ENCODE measurements at regions not wholly inside any gene's neighbourhood (a gene's known extent, or its start where the extent isn't known, plus 50 kb on each side); places are given as distances from the start of the nearest gene placed in this dataset.

- H3K4me3 ChIP-seq (ENCODE audit: control insufficient read depth in 2 of 3, extremely low read depth in 1 of 3, insufficient read depth in 2 of 3, low read depth in 1 of 3, low read length in 3 of 3) = no peak overlapping the region
- dilution Hi-C loops (cut with MboI; ENCODE audit: extremely low pct_ligation_motif_present, low sequenced_read_pairs) = no loop called here
- H3K9ac ChIP-seq (ENCODE audit: control insufficient read depth, extremely low read depth, insufficient read depth, low read length) = no peak overlapping the region
- peaks cover 17% of the 10 kb centered on the region for H3K4me1 ChIP-seq (ENCODE audit: control insufficient read depth, extremely low read depth, insufficient read depth, low read length)
- no peaks in the 10 kb centered on the region for H4K20me1 ChIP-seq (ENCODE audit: control insufficient read depth, extremely low read depth, insufficient read depth, low read length)
- H2AFZ ChIP-seq (ENCODE audit: control insufficient read depth, low read length) = no peak overlapping the region
- H3K9me1 ChIP-seq (ENCODE audit: control insufficient read depth, extremely low read depth, insufficient read depth, low read length) = no peaks in the 10 kb centered on the region
- TF ChIP-seq CTCF (optimal IDR thresholded peaks at IDR 0.05 in 1 of 3, IDR thresholded peaks at IDR 0.05 in 1 of 3, conservative IDR thresholded peaks at IDR 0.05 in 1 of 3; ENCODE audit: extremely low read depth in 1 of 3, insufficient read depth in 2 of 3, low read length in 3 of 3) = no peak
- TF ChIP-seq EZH2 (IDR thresholded peaks at IDR 0.05; ENCODE audit: low read length) = no peak
- H3K79me2 ChIP-seq (ENCODE audit: control insufficient read depth, insufficient read depth, low read length) = no peaks in the 10 kb centered on the region
- H3K4me2 ChIP-seq (ENCODE audit: control insufficient read depth, extremely low read depth, insufficient read depth, low read depth, low read length) = no peak overlapping the region
- DNase-seq (ENCODE audit: low read depth, low spot score) (no peak), FAIRE-seq (no peak)
- no peaks in the 10 kb centered on the region for H3K36me3 ChIP-seq (ENCODE audit: control insufficient read depth in 2 of 2, extremely low read depth in 1 of 2, insufficient read depth in 2 of 2, low read length in 2 of 2)
- H3K27ac ChIP-seq (ENCODE audit: control insufficient read depth, insufficient read depth, low read length) = no peak overlapping the region
- no peaks in the 10 kb centered on the region for H3K9me3 ChIP-seq (ENCODE audit: control insufficient read depth, low read depth, low read length)
- H3K27me3 ChIP-seq (ENCODE audit: control insufficient read depth, extremely low read depth, insufficient read depth, low read length) = no peaks in the 10 kb centered on the region
Measured at GRCh38 chr4:82232891-82233290, 140.9 kb downstream of the HNRNPD start.

GRCh38 chr4:82231806-82232205 is 142.0 kb downstream of the HNRNPD start:
- FAIRE-seq = no peak
- Histone ChIP-seq H3K9me3 (ENCODE audit: control insufficient read depth, low read depth, low read length) (no peaks in the 10 kb centered on the region), H3K79me2 (ENCODE audit: control insufficient read depth, insufficient read depth, low read length) (no peaks in the 10 kb centered on the region), H3K4me3 (ENCODE audit: control insufficient read depth in 2 of 3, extremely low read depth in 1 of 3, insufficient read depth in 2 of 3, low read depth in 1 of 3, low read length in 3 of 3) (no peak overlapping the region), H3K9me1 (ENCODE audit: control insufficient read depth, extremely low read depth, insufficient read depth, low read length) (no peaks in the 10 kb centered on the region), H3K9ac (ENCODE audit: control insufficient read depth, extremely low read depth, insufficient read depth, low read length) (no peak overlapping the region), H3K4me1 (ENCODE audit: control insufficient read depth, extremely low read depth, insufficient read depth, low read length) (peaks cover 17% of the 10 kb centered on the region), H3K4me2 (ENCODE audit: control insufficient read depth, extremely low read depth, insufficient read depth, low read depth, low read length) (no peak overlapping the region), H3K27ac (ENCODE audit: control insufficient read depth, insufficient read depth, low read length) (no peak overlapping the region), H3K27me3 (ENCODE audit: control insufficient read depth, extremely low read depth, insufficient read depth, low read length) (no peaks in the 10 kb centered on the region), H3K36me3 (ENCODE audit: control insufficient read depth in 2 of 2, extremely low read depth in 1 of 2, insufficient read depth in 2 of 2, low read length in 2 of 2) (no peaks in the 10 kb centered on the region), H2AFZ (ENCODE audit: control insufficient read depth, low read length) (no peak overlapping the region), H4K20me1 (ENCODE audit: control insufficient read depth, extremely low read depth, insufficient read depth, low read length) (no peaks in the 10 kb centered on the region)
- dilution Hi-C loops (cut with MboI; ENCODE audit: extremely low pct_ligation_motif_present, low sequenced_read_pairs) = no loop called here
- TF ChIP-seq CTCF (optimal IDR thresholded peaks at IDR 0.05 in 1 of 3, IDR thresholded peaks at IDR 0.05 in 1 of 3, conservative IDR thresholded peaks at IDR 0.05 in 1 of 3; ENCODE audit: extremely low read depth in 1 of 3, insufficient read depth in 2 of 3, low read length in 3 of 3) (no peak), EZH2 (IDR thresholded peaks at IDR 0.05; ENCODE audit: low read length) (no peak)
- no peak for DNase-seq (ENCODE audit: low read depth, low spot score)

Data from keratinocyte (primary cell).